HG03442 (cell line): ENCODE measurements at regions not wholly inside any gene's neighbourhood (a gene's known extent, or its start where the extent isn't known, plus 50 kb on each side); places are given as distances from the start of the nearest gene placed in this dataset.

ENCODE experiments used
- ATAC-seq: cut with Tn5 transposase; IDR thresholded peaks from one replicate; pipeline ENCODE4 v1.9.1; 2021; ENCODE audit warnings: mild to moderate bottlenecking, moderate library complexity; ENCODE audit not compliant: unreplicated experiment

GRCh38 chr15:91517491-91518200, 335.9 kb upstream of the SLCO3A1 start:
- ATAC-seq = no peak

GRCh38 chr15:91520850-91521249, 332.7 kb upstream of the SLCO3A1 start:
- ATAC-seq = no peak

- ATAC-seq = no peak
Measured at GRCh38 chr15:91521548-91521947, 332.0 kb upstream of the SLCO3A1 start.

- ATAC-seq = no peak
Measured at GRCh38 chr15:91521996-91522395, 331.5 kb upstream of the SLCO3A1 start.

GRCh38 chr15:91522605-91523332, 330.7 kb upstream of the SLCO3A1 start:
- ATAC-seq = no peak

GRCh38 chr15:91523596-91523995, 329.9 kb upstream of the SLCO3A1 start:
- ATAC-seq = no peak

GRCh38 chr15:91524534-91524933, 329.0 kb upstream of the SLCO3A1 start:
- ATAC-seq = no peak

- no peak for ATAC-seq
Measured at GRCh38 chr15:91525751-91526150, 327.8 kb upstream of the SLCO3A1 start.

- no peak for ATAC-seq
Measured at GRCh38 chr15:91526424-91526823, 327.1 kb upstream of the SLCO3A1 start.

- no peak for ATAC-seq
Measured at GRCh38 chr15:91528801-91529200, 324.7 kb upstream of the SLCO3A1 start.

GRCh38 chr15:91529534-91529933, 324.0 kb upstream of the SLCO3A1 start:
- ATAC-seq = no peak

GRCh38 chr15:91530279-91530678, 323.2 kb upstream of the SLCO3A1 start:
- no peak for ATAC-seq

- ATAC-seq = no peak
Measured at GRCh38 chr15:91530956-91531582, 322.4 kb upstream of the SLCO3A1 start.

- no peak for ATAC-seq
Measured at GRCh38 chr15:91534235-91534634, 319.3 kb upstream of the SLCO3A1 start.

GRCh38 chr15:91534976-91535375, 318.5 kb upstream of the SLCO3A1 start:
- no peak for ATAC-seq

GRCh38 chr15:91535856-91536500, 317.5 kb upstream of the SLCO3A1 start:
- no peak for ATAC-seq

GRCh38 chr15:91537856-91538255, 315.7 kb upstream of the SLCO3A1 start:
- no peak for ATAC-seq

GRCh38 chr15:91538782-91539181, 314.7 kb upstream of the SLCO3A1 start:
- ATAC-seq = no peak

- ATAC-seq = no peak
Measured at GRCh38 chr15:91541286-91541685, 312.2 kb upstream of the SLCO3A1 start.

- ATAC-seq = no peak
Measured at GRCh38 chr15:91542226-91542625, 311.3 kb upstream of the SLCO3A1 start.

GRCh38 chr15:91547356-91547755, 306.2 kb upstream of the SLCO3A1 start:
- no peak for ATAC-seq

- no peak for ATAC-seq
Measured at GRCh38 chr15:91548549-91548948, 305.0 kb upstream of the SLCO3A1 start.
